NCI-H2107 treated with DMSO at 0.1 percent for 48 hours (cell line): ENCODE measurements at regions not wholly inside any gene's neighbourhood (a gene's known extent, or its start where the extent isn't known, plus 50 kb on each side); places are given as distances from the start of the nearest gene placed in this dataset.

Experiments
- DNase-seq: peaks from one replicate; lab custom pipeline; 2025; ENCODE audit not compliant: unreplicated experiment; lab: John Stamatoyannopoulos, UW

DNA sequence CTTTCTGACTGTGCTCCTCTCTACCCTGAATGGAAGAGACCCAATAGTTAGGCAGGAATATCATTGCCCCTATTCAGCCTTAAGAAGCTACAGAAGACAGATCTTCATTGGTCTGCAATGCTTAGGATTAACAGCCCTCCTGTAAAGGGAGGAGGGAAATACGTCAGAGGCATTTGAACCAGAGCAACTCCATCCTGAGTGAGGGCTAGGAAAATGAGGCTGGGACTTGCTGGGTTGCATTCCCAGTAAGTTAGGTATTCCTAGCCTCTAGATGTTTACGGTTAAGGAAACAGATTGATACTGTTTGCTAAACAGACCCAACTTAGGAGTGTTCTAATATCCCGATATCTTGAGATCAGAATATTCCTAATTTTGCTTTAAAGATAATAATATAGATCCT, 63.5 kb downstream of the PCDH18 start:
- DNase-seq = no peak

- DNase-seq = no peak
Measured at GRCh38 chr4:137467537-137467936, 64.8 kb downstream of the PCDH18 start.

DNA sequence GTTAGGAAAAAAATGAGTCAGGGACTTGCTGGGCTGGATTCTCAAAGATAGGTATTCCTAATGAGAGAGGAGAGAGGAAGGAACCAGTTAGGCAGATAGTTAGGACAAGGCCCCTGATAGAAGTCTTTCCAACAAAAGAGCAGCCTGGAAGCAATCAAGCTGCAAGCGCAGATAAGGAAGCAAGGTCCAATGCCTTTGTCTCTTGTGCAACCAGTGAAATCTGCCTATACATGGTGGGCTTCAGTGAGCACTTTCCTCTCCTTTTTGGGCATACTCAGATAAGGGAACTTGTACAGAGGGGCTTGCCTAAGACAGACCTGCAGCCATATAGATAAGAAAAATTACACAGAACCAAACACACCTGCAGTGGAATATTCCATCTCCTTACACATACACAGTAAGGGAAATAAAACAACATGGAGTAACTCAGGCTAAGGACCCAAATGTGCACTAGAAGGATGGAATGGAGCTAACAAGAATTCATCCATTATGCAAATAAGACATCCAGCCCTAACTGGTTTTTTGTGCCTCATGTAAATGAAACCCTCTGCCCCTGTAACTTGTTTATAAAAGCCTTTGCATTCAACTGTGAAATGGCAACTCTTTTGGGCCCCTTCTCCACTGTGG, 68.8 kb downstream of the PCDH18 start:
- DNase-seq = no peak

- DNase-seq = no peak
Measured at GRCh38 chr4:137455647-137456321, 76.5 kb downstream of the PCDH18 start.

DNA sequence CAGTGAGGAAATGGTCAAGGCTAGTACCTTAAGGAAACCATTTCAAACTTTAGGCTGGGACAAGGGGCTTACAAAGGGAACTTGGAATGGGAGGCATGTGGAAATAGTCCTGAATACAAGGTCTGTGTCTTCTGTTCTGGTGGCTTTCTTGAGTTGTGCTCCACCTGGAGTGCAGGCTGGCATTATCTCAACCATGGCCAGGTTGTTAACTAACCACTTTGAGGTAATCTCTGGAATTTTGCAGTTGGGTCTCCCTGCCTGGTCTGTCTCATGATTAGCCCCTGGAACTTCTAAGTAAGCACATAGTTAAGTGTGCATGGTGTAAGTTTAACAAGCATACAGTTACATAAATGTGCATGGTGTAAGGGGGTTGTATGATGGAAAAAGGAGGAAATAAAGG, 77.5 kb downstream of the PCDH18 start:
- no peak for DNase-seq

- no peak for DNase-seq
Measured at GRCh38 chr4:137452799-137453198, 79.5 kb downstream of the PCDH18 start.

DNA sequence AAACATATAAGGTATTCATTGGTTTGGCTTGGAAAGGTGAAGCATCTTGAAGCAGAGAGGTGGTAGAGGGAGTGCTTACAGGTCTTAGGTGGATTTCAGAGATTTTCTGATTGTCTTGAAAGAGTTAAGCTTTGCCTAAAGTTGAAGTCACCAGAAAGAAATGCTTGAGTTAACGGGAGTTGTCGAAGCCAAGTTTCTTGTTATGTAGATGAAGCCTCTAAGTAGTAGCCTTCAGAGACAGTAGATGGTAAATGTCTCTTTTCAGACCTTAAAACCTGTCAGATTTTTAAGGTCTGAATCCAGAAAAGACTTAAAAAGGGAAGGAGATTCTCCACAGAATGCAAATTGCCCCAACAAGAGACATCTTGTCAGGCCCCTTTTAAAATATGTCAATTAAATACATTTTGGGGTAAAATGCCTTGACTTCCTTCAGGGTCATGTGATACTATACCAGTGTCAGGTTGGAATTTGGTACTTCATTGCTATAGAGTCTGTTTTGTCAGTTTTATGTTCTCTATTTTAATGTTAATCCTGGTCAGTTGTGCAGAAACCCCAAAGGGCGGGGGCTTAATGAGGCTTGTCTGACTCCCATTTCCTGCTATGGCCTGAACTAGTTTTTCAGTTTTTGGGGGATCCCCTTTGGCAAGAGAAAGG, 81.0 kb downstream of the PCDH18 start:
- no peak for DNase-seq

DNA sequence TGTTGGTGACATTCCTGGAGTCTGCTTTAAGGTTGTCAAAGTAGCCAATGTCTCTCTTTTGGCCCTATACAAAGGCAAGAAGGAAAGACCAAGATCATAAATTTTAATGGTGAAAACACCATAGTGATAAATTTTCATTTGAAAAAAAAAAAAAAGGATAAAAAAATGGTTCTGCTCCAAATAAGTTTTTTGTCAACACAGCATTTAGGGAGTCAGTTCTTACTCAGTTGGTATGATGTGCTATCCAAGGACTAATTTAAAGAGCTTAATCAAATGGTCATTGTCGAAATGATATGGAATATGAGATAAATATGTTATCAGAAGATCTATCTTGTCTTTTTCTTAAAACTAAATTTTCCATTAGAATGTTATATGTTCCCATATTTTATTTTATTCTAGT, 83.9 kb downstream of the PCDH18 start:
- DNase-seq = no peak

DNA sequence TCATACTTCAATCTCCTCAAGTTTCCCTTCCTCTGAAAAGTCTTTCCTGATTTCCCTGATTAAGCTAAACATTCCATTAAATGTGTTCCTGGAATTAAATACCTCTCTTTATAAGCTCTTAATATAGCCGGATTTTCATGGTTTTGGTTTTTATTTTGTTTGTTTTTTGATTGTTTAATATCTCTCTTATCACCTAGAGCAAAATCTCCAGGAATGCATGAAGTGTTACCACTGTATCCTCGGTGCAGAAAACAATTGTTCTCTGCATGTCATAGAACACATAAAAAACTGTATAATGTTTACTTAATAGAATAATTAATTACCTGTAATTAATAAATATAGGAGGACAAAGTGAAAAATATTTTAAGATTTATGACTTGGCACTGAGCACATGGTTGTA, 86.2 kb downstream of the PCDH18 start:
- DNase-seq = no peak

DNA sequence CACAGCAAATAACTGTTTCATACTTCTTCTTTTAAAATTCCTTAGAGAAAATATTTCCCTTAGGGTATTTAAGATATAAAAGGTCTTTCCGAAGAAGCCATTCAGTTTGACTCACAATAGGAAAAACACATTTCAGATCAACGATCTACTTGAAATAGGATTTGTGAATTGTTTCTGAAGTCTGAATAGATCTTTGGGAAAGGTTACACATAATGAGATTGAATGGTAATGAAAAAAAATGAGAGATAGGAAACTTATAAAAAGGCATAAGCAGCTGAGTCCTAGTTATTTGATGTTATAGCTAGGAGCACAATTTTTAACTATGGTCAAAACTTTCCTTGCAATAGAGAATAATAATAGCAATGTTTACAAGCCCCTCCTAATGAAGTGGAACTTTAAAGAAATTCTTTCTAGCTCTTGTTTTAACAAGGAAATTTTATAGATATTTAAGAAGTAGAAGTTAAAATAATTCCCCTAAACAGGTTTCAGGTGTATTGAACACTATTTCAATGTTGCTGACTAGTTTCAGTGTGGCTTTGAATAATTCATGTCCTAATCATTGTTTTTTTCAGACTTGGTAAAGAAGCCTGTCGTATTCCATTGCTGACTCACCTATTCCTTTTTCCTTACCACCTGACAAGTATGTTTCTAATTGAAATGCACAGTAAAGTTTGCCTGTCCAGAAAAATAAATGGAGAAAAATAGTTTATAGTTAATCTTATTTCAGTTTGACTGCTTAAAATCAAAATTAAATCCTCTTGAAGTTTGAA, 89.1 kb downstream of the PCDH18 start:
- no peak for DNase-seq

- DNase-seq = no peak
Measured at GRCh38 chr4:137432446-137433311, 99.6 kb downstream of the PCDH18 start.

GRCh38 chr4:137430171-137430570, 102.1 kb downstream of the PCDH18 start:
- no peak for DNase-seq

GRCh38 chr4:137427411-137427810, 104.9 kb downstream of the PCDH18 start:
- DNase-seq = no peak

DNA sequence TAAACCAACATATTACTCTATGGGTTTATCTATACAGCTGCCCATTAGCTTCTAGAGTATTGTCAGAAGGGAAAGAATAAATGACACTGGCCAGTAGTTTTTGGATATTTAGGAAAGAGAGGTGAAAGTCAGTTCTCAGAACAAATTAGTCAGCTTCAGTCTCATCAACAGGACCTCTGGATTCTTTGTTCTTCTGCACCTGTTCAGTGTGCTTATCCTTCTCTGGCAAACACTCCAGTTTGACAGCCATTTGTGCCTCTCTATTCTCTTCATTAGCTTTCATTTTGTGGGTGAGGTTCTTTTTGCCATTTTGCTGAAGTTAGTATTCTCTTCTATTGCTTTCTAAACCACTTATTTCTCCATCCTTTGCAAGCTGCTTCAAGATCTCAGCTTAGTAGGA, 107.0 kb downstream of the PCDH18 start:
- DNase-seq = peak; percentile 17

GRCh38 chr4:137422666-137423065, 109.6 kb downstream of the PCDH18 start:
- no peak for DNase-seq

DNA sequence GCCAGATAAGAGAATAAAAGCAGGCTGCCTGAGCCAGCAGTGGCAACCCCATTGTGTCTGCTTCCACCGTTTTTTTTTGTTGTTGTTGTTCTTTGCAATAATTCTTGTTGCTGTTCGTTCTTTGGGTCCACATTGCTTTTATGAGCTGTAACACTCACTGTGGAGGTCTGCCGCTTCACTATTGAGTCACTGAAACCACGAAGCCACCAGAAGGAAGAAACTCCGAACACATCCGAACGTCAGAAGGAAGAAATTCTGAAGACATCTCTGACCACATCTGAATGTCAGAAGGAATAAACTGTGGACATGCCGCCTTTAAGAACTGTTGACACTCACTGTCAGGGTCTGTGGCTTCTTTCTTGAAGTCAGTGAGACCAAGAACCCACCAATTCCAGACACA, 110.5 kb downstream of the PCDH18 start:
- DNase-seq = no peak

DNA sequence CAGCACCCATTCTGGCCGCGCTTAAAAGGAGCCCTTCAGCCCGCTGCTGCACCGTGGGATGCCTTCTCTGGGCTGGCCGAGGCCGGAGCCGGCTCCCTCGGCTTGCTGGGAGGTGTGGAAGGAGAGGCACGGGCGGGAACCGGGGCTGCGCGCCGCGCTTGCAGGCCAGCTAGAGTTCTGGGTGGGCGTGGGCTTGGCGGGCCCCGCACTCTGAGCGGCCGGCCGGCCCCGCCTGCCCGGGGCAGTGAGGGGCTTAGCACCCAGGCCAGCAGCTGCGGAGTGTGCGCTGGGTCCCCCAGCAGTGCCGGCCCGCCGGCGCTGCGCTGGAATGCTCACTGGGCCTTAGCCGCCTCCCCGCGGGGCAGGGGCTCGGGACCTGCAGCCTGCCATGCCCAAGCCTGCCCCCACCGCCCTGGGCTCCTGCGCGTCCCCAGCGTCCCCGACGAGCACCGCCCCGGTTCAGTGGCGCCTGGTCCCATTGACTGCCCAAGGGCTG, 111.3 kb downstream of the PCDH18 start:
- DNase-seq = no peak

GRCh38 chr4:137417676-137418075, 114.6 kb downstream of the PCDH18 start:
- DNase-seq = no peak

DNA sequence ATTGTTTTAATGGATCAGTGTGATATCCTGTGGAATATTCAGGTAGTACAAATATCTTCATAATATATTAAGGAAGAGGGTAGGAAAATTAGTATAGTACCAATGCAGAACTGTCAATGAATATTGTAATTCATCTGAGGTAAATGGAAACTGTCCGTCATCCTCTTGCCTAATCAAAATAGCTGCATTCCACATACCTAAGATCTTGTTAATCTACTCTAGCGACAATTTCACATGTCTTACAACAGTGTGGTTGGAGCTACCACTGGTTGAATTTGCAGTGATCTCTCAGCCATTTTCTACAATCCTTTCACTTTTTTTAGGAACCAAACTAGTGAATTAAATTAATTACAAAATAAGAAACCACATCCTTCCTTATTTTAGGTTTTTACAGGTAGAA, 117.5 kb downstream of the PCDH18 start:
- DNase-seq = no peak

DNA sequence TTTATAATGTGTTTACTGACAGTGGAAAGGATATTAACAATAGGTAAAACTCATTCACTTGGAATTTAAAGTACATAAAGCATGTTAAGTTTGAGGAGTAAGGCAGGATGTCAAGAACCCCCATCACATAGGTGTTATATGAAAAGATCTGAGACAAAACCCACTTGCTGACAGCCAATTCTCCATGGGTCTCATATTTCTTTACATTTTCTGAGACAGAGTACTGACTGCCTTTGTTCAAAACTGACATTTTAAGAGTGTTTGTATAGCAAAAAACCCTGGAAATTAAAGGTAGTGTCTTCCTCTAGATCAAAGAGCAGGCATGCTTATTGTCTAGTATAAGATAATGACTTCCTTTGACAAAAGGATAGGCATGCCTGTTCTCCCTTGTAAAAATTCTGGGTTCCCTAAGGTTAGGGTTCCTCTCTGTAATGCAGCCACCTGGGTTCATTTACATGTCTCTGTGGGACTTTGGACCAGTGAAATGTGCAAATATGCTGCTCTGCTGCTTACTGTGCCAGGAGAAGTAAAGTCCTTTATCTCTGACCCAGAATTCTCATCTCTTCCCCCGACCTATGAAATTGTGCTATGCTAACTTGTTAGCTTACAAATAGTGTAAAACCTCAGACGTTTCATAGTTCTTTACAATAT, 123.6 kb downstream of the PCDH18 start:
- no peak for DNase-seq
